ENCODE measurements at regions not wholly inside any gene's neighbourhood (a gene's known extent, or its start where the extent isn't known, plus 50 kb on each side); places are given as distances from the start of the nearest gene placed in this dataset.

GRCh38 chr12:114167431-114167830 is 201.3 kb upstream of the RBM19 start:
- TF ChIP-seq EZH2 (IDR thresholded peaks at IDR 0.05) = no peak
- TF ChIP-seq POLR2AphosphoS5 (IDR thresholded peaks at IDR 0.05; ENCODE audit: borderline replicate concordance, low read depth, low read length) = no peak

Measured in SK-N-MC (cell line).